ENCODE measurements at regions not wholly inside any gene's neighbourhood (a gene's known extent, or its start where the extent isn't known, plus 50 kb on each side); places are given as distances from the start of the nearest gene placed in this dataset.

DNA sequence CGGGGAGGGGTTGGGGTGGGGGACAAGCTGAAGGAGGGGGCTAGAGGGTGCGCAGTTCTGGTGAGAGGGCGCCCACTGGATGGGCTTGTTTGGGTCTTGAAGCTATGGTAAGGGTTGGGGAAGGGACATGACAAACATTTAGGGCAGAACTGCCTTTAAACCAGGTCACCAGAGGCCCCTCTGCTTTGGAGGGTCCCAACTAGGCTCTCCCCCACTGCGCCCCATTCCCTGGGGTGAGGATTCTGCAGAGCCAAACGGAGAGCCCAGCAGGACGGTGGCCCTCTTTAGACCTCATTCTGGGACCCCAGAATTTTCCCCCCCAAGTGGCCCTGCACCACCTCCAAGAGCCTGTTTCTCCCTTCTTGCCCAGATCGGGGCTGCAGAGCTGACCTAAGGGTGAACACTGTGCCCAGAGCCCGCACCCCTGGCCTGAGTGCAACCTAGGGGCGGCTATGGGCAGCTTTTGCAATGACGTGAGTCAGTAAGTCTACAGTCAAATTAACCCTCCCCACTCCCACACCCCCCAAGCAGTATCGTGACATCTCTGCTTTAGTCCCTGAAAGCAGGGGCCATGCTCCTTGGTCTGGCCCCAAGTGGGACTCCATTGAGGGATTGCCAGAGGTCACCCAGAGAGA lies 593.8 kb downstream of the MATN1 start:
- DNase-seq (ENCODE audit: low read depth, low spot score): no peak

DNA sequence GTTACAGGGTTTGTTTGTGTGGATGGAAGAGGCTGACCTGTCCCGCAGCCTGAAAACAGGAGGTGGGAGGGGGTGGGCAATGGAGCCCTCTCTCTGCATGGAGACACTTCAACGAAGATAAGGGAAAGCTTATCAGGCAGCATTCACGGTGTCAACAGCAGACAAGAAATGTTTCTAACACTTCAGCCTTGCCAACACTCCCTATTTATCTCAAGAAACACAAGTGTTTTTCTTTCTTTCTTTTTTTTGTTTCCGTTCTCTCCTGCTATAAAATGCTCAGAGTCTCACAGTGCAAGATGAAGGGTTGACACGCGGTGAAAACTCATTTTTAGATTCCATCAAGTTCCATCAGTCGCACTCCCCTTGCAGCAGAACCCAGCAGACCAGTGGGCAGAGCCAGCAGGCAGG lies 594.4 kb downstream of the MATN1 start:
- DNase-seq (ENCODE audit: low read depth, low spot score): no peak

DNA sequence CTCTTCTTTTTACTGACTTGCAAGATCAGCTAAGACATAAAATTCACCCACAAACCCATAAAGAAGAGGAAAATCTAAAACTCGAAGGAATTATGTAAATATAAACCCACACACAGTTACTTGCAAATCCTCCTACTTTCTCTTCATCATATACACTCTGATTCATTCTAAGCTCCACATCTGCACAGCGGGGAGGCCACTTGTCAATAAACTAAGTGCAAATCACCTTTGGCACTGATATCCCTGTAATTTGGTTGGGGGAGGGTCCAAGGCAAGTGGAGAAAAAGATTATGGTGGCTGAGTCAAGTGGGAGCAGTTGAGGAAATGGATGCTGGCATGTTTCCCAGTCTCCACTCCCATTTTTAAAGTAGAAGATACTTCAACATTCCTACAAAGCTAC lies 596.5 kb downstream of the MATN1 start:
- DNase-seq (ENCODE audit: low read depth, low spot score): no peak

DNA sequence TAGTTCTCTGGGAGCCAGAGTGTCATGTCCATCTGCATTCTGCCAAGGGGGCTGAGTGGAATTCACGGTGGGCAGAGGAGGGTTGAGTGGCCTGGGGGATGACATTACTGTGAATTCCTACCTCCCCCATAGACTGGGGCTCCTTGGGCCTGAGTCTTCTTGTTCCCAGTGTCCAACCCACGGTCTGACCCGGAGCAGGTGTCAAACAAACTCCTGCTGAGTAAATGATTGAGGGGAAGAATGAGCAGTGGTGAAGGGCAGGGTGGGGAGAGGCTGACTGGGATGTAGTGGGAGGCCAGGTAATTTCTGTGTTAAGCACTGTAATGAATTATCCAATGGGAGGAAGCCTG lies 597.6 kb downstream of the MATN1 start:
- DNase-seq (ENCODE audit: low read depth, low spot score): no peak

DNA sequence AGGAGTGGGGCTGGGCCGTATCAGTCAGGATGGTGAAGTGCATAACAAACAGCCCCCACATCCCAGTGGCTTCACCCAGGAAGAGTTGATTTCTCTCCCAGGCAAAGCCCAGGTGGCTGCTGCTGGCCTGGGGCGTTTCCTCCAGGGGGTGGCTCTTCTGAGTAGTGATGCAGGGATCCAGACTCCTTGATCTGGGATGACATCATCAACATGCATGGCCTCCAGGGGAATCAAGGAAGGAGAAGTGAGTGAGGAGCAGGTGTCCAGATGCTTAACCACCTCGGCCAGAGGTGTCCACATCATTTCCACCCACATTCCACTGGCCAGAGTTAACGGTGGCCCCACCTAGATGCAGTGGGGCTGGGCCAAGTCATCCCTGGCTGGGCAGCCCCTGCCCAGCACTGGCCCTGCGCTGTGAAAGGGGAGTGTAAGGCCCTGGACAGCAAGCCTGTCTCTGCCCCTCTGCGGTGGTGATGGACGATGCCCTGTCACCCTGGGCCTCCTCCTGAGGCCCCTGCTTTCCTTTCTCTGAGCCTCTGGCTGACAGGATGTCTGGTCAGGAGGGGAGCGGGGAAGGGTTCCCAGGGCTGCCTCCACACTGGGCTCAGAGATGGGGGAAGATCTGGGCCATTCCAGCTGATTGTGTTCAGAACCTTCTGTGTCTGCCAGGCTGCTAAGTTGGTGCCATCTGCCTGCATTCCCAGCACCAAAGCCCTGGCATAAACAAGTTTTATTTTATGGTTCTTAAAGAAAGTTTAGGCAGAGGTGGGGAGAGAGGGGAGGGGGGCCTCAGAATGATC lies 598.2 kb downstream of the MATN1 start:
- DNase-seq (ENCODE audit: low read depth, low spot score): no peak

DNA sequence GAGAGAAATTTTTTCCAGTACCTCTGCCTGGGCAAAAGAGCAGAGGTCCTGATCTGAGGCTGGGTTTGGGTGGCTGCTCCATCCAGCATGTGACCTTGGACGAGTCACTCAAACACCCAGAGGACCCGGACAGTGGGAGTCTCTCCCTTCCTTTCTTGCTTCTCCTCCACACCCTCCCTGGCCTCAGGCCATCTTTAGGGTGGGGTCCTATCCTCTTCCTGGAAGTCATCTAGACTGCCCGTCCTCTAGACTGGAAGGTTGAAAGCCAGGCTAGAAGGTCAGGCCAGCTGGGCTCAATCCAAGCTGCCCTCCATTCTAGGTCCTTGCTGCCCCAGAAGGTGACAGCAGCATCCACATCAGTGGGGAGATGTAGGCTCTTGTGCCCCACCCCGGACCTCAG lies 599.5 kb downstream of the MATN1 start:
- no peak for DNase-seq (ENCODE audit: low read depth, low spot score)

DNA sequence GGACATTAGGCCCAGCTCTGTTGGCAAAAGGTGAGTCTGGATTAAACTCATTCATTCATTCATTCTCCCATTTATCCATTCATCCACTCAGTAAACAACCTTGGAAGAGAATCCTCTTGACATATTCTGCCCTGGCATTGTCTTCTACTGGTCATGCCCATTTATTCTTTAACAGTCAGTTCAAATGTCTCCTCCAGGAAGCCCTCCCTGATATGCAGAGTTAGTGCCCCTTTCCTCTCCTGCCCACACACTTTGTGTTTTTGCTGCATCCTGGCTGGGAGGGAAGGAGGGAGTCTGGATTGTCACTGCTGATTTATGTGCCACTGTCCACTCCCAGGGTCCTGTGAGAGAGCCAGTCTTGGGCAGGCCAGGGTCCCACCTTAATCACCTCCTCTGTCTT lies 600.3 kb downstream of the MATN1 start:
- DNase-seq (ENCODE audit: low read depth, low spot score): no peak

DNA sequence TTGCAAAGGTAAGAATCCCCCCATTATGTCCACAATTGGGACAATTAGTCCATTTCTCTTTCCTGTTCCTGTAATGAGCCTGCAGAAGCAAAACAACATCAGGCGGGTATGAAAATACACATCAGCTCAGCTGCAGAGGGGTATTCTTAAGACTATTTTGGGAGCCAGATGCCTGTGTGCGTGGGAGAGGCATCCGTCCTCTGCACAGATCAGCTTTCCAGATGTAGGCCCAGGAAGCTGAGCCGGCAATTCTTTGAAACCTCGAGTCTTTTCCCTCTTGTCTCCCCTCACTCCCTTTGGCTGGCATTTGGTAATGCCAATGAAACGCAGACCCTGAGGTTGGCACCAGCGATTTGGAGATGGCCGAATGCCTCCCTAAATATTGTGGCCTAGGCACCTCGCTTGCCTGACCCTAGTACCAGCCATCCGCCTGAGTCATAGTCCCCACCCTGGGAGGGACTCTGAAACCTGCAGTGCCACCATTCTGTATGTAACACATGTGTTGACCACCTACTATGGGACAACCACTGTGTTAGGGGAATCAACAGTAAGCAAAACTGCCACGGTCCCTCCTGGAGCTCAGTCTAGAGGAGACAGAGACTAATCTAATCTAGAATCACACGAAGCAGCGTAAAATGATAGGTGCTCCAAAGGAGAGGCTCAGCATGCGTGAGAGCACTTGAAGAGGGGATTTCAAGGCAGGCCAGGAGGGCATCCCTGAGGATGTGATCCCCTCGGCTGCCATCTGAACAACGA lies 603.0 kb downstream of the MATN1 start:
- no peak for DNase-seq (ENCODE audit: low read depth, low spot score)

DNA sequence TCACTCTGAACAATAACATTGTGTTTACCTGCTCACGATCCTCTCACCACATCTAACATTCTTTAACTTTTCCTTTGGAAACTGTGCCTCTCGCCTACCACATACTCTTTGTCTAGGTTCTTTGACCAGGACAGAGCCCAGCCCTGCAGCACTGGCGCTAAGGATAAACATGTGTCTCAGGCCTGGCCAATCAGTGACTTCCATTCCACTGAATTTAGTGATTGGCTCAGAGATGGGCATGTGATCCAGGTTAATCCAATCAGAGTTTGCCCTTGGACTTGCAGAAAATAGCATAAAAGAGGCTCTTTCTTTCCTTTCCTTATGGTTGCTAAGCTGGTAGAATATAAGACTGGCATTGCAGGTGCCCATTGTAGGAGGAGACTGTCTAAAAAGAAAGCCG lies 605.7 kb downstream of the MATN1 start:
- no peak for DNase-seq (ENCODE audit: low read depth, low spot score)

DNA sequence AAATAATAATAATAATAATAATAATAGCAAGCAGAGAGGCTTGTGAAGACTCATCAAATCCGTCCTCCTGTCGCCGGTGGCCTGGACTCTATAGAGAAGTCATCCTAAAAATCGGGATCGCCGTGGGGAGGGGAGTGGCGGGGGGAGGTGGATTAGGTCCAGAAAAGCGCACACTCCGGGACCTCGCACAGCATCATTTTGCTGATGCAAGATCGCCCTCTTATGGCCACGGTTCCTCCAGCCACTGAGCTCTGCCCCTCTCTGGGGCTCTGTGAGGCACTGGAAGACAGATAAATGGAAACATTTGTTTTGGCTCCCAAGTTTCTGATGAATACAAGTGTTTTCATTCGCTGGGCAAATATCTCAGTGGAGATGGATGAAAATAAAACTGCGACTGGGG lies 612.0 kb downstream of the MATN1 start:
- no peak for DNase-seq (ENCODE audit: low read depth, low spot score)

DNA sequence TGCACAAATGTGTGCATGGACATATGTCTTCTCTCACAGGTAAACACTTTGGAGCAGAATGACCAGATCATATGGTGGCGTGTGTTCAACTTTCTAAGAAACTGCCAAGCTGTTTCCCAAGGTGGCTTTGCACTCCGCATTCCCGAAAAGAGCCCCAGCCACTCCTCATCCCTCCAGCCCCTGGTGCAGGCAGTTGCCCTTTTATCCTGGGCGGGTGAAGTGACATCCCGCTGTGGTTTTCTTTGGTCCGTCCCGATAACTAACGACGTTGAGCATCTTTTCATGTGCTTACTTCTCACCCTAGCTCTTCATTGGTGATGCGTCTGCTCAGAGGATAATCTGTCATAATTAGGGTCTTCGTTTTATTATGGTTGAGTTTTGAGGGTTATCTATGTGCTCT lies 612.5 kb downstream of the MATN1 start:
- no peak for DNase-seq (ENCODE audit: low read depth, low spot score)

DNA sequence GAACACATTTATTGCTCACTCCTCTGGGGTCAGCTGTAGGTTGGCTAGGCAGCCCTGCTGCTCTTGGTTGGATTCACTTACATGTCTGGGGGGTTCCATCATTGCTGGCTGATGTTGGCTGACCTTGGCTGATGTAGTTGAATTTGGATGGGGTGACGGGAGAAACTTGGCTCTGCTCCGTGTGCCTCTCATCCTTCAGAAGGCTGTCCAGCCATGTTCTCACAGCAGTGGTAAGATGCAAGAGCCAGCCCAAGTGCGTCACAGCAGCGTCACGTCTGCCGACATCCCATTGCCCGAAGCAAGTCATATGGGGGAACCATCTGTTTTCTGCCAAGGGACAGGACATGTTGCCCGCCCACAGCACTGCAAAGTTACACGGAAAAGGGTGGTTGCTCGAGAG lies 613.5 kb downstream of the MATN1 start:
- no peak for DNase-seq (ENCODE audit: low read depth, low spot score)

DNA sequence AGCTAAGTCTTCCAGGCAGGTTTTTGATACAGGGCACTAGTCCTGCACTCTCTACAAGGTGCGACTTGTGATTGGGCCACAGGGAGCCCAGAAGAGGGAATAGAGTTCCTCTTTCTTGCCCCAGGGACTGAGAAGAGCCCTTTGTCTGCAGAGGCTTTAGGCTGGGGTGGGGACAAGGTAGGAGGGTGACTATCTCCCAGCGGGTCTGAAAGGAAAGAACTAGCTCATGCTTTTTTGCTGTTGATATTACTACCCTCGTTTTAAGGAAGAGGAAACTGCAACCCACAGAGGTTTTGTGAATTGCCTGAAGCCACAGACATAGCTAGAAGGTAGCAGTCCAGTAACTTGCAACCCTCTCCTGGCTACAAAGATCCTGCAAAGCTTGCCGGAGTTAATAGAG lies 615.2 kb downstream of the MATN1 start:
- no peak for DNase-seq (ENCODE audit: low read depth, low spot score)

DNA sequence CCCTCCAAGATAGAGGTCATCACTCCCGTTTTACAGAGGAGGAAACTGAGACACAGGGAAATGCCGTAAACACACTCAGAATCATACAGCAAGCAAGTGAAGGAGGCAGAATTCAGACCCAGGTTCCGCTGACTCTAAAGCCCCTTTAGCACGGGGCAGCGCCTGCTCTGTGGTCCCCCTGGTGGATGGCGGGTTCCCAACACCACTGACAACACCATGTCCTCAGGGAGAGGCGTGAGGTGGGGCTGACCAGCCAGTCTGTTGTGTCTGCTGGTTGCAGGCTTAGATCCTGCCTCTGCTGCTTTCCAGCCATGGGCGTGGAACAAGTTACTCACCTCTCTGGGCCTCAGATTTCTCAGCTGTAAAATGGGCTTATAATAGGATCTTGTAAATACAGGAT lies 617.3 kb downstream of the MATN1 start:
- no peak for DNase-seq (ENCODE audit: low read depth, low spot score)

DNA sequence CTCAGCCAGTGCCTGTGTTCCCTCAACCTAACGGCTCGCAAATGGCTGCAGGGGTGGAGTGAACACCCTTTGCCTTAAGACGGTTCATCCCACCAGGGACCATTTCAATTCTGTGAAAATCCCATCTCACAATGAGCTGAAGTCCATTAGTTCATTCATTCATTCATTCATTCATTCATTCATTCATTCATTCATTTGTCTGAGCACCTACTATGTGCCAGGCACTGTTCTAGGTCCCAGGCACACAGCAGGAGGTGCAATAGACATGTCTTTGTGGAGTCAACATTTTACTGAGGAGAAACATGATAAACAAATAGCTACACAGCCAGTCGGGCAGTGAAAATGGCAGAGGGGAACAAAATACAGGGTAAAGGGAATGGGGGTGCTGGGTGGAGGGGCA lies 618.8 kb downstream of the MATN1 start:
- no peak for DNase-seq (ENCODE audit: low read depth, low spot score)

DNA sequence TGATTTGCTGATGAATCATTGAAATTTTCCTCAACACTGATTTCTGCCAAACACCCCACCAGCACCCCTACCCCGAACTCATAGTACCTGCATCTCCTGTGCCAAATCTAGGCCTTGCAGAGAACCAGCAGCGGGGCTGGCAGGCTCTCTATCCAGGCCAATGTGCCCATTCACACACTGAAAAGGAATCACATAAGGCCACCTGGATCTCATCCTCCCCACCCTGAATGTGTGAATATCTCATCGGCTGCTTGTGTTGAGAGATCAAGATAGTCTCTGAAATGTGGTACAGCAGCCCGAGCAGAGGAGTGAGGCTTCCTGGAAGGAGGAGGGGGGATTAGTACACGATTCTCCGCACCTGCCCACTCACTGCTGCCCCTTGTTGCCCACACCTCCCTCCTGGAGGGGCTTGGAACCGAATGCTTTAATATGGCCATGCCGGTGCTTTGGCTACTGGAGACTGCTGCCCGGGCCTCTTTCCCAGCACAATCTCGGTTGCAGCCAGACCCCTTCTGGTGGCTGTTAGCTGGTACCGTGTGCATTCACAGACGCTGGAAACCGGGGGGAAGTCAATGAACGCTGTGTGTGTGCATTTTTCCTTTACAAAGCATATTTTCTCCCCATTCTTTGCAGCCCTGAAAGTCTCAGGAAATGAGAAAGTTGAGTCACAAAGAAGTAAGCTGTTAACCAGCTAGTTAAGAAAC lies 619.5 kb downstream of the MATN1 start:
- no peak for DNase-seq (ENCODE audit: low read depth, low spot score)

DNA sequence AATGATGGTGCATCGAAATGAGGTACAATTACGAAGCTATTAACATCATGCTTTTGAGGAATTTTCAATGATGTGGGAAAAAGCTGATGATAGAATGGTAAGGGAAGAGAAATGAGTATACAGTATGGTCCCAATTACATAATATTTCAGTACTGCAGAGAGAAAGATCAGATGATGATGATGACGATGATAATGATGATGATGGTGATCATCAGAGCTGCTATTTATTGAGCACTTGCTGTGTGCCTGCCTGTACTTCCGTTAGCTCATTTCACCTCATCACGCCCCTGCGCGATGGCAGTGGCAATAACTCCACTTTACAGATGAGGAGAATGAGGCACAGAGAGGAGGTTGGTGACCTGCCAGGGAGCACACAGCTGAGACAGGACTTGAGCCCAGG lies 620.8 kb downstream of the MATN1 start:
- no peak for DNase-seq (ENCODE audit: low read depth, low spot score)

DNA sequence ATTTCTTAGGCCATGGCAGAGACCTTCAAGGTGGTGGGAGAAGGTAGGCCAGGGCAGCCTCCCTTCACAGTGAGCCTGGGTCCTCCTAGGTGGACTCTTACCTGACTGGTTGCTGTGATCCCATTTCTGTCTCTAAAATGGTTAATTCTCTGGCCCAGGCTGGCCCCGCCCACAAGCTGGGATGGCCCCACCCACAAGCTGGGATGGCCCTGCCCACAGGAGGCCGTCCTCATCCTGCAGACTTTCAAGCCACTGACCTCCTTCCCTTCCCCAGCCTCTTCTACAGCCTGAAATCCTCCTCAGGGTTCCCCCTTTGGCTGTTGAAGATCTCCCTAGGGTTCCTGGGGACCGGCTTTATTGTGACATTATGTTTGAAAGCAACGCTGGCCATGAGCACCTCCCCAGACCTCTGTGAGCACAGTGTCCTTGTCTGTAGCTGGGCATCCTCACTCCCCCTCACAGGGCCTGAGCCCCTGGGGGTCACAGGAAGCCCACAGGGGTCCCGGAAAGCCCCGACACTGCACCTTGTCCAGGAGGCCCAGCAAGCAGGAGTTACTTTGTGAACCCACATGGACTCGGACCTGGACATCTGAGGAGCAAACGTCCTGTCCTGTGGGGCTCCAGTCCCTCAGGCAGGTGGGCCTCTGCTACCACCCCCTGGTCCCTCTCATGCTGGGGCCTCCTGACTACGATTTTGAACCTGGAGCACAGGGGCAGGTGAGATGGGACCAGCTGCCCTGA lies 621.7 kb downstream of the MATN1 start:
- no peak for DNase-seq (ENCODE audit: low read depth, low spot score)

DNA sequence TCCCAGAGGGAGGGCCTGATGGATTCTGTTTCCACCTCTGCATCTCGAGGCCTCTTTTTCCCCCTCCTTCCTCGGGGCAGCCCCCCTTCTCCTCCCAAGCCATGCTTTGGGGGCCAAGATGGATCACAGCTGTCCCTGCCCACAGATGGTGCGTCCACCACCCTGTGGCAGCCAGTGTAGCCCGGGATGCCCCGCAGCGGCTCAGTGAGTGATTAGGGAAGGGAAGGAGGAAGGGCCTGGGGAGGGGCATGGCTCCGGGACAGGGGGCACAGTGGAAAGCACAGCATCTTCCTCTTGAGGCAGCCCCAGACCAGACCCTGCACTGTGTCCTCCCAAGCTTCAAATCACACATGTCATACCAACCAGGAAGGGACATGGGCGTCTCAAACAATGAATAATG lies 622.4 kb downstream of the MATN1 start:
- no peak for DNase-seq (ENCODE audit: low read depth, low spot score)

DNA sequence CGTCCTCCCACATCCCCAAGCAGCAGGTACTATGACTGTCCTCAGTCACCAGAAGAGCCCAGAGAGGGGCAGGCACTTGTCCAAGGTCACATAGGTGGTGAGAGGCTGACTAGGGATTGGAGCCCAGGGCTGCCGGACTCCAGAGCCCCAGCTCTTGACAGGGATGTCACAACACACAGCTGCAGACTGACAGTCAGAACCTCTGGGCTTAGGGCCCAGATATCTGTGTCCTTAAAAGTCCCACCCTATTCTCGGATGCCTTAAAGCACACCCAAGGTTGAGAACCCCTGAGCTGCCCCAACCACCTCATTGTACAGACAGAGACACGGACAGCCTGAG lies 622.9 kb downstream of the MATN1 start:
- no peak for DNase-seq (ENCODE audit: low read depth, low spot score)

DNA sequence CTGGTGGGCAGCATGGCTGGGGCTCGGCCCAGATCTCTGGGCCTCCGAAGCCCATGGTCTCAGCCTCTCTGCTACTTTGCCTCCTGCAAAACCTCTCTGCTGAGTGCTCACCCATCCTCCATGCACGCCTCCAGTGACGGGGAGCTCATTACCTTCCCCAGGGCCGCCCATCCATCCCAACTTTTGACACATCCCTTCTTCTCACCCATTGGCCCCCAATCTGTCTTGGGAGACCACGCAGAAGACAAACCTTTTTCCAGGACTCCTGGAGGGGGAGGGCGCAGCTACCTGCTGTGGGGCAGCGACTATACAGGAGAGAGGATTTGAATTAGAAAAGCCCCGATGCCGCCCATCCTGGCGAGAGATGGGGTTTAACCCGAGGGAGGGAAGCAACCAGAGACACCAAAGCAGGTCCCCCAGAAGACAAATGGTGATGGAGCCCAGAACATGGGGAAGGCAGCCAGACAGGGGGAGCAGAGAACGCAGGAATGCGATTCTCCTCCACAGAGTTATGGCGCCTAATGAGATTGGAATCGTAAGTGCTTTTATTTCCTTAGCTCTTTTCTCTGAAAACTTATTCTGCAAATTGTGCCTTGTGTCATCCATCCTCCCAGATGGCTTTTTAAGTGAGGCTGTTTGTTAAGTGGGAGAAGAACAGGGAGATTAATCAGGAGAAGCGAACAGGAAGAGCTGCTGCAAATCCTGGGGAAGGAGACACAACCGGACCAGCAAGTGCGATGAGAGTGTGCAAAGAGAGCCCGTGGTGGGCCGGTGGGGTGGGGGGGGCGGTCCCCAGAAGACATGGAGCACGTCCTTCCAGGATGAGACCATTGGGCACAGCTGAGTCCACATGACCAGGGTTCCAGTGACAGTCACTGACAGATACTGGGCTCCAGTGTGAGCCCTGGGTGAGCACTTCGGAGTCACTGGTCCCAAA lies 623.5 kb downstream of the MATN1 start:
- no peak for DNase-seq (ENCODE audit: low read depth, low spot score)

All from activated CD4-positive, CD25-positive, alpha-beta regulatory T cell treated with anti-CD3 and anti-CD28 coated beads, Interleukin-2, amount 50 U/mL, for 16 hours (primary cell).